CD4-positive, alpha-beta T cell treated with Interleukin-4 for 4 hours (primary cell): ENCODE measurements at regions not wholly inside any gene's neighbourhood (a gene's known extent, or its start where the extent isn't known, plus 50 kb on each side); places are given as distances from the start of the nearest gene placed in this dataset.

Experiments
- DNase-seq: peaks from one replicate; pipeline ENCODE4 v3.0.0-alpha.2; 2020

- DNase-seq, result no peak
These were observed 156.1 kb upstream of the DAB2 start for GRCh38 chr5:39580702-39581453.

- DNase-seq, result no peak
These were observed 155.0 kb upstream of the DAB2 start for GRCh38 chr5:39579750-39580149.

- peak; percentile 20 for DNase-seq
These were observed 154.2 kb upstream of the DAB2 start for GRCh38 chr5:39578887-39579497.

GRCh38 chr5:39577529-39577928 is 152.7 kb upstream of the DAB2 start:
- no peak for DNase-seq

GRCh38 chr5:39570403-39571027 is 145.7 kb upstream of the DAB2 start:
- peak; percentile 41 for DNase-seq

GRCh38 chr5:39569857-39570256 is 145.1 kb upstream of the DAB2 start:
- DNase-seq, result no peak

- no peak for DNase-seq
These were observed 142.1 kb upstream of the DAB2 start for GRCh38 chr5:39566891-39567290.

- DNase-seq, result no peak
These were observed 141.2 kb upstream of the DAB2 start for GRCh38 chr5:39566029-39566428.

GRCh38 chr5:39561421-39561820 is 136.6 kb upstream of the DAB2 start:
- no peak for DNase-seq

GRCh38 chr5:39560726-39561125 is 135.9 kb upstream of the DAB2 start:
- no peak for DNase-seq

GRCh38 chr5:39559923-39560322 is 135.1 kb upstream of the DAB2 start:
- DNase-seq, result no peak

GRCh38 chr5:39558541-39558940 is 133.8 kb upstream of the DAB2 start:
- no peak for DNase-seq

- no peak for DNase-seq
These were observed 131.0 kb upstream of the DAB2 start for GRCh38 chr5:39555788-39556187.

- peak; percentile 52 for DNase-seq
These were observed 122.9 kb upstream of the DAB2 start for GRCh38 chr5:39547553-39548154.

GRCh38 chr5:39544941-39545340 is 120.2 kb upstream of the DAB2 start:
- DNase-seq, result no peak

- DNase-seq, result no peak
These were observed 118.6 kb upstream of the DAB2 start for GRCh38 chr5:39543335-39543734.

GRCh38 chr5:39542511-39543285 is 117.9 kb upstream of the DAB2 start:
- no peak for DNase-seq

GRCh38 chr5:39541920-39542319 is 117.1 kb upstream of the DAB2 start:
- no peak for DNase-seq

GRCh38 chr5:39539470-39539869 is 114.7 kb upstream of the DAB2 start:
- no peak for DNase-seq

GRCh38 chr5:39534690-39535089 is 109.9 kb upstream of the DAB2 start:
- DNase-seq, result no peak

GRCh38 chr5:39533749-39534148 is 109.0 kb upstream of the DAB2 start:
- no peak for DNase-seq

GRCh38 chr5:39532511-39532910 is 107.7 kb upstream of the DAB2 start:
- DNase-seq, result no peak

GRCh38 chr5:39531306-39531705 is 106.5 kb upstream of the DAB2 start:
- DNase-seq, result no peak
